MV-4-11 (cell line): ENCODE measurements at regions not wholly inside any gene's neighbourhood (a gene's known extent, or its start where the extent isn't known, plus 50 kb on each side); places are given as distances from the start of the nearest gene placed in this dataset.

ENCODE experiments used
- DNase-seq: peaks from one replicate; lab custom pipeline; 2025; lab: John Stamatoyannopoulos, UW

GRCh38 chr4:79023799-79024770, 84.8 kb upstream of the PAQR3 start:
- DNase-seq: no peak

- DNase-seq: no peak
Measured at GRCh38 chr4:79022529-79022928, 83.3 kb upstream of the PAQR3 start.

- no peak for DNase-seq
Measured at GRCh38 chr4:79017481-79017880, 78.2 kb upstream of the PAQR3 start.

- no peak for DNase-seq
Measured at GRCh38 chr4:79016878-79017277, 77.6 kb upstream of the PAQR3 start.

- DNase-seq: no peak
Measured at GRCh38 chr4:79015411-79015810, 76.2 kb upstream of the PAQR3 start.

- DNase-seq: no peak
Measured at GRCh38 chr4:79014230-79014629, 75.0 kb upstream of the PAQR3 start.

GRCh38 chr4:79013756-79014155, 74.5 kb upstream of the PAQR3 start:
- no peak for DNase-seq

- no peak for DNase-seq
Measured at GRCh38 chr4:78990938-78991810, 51.9 kb upstream of the PAQR3 start.

- DNase-seq: no peak
Measured at GRCh38 chr4:78989697-78990270, 50.5 kb upstream of the PAQR3 start.
